Colon (tissue), 2 donors: ENCODE measurements at regions not wholly inside any gene's neighbourhood (a gene's known extent, or its start where the extent isn't known, plus 50 kb on each side); places are given as distances from the start of the nearest gene placed in this dataset.
"Not testable (repeated sequence)": the region's sequence is repeated elsewhere in the genome, so short reads cannot be mapped to it uniquely, and the experiment has no call there.

ENCODE experiments used
- FAIRE-seq: peaks from 2 replicates; lab custom pipeline; 2012; peaks lifted over from hg19 to GRCh38; lab: Jason Lieb, UNC
- donor health status: control.
- donor health status: control.

DNA sequence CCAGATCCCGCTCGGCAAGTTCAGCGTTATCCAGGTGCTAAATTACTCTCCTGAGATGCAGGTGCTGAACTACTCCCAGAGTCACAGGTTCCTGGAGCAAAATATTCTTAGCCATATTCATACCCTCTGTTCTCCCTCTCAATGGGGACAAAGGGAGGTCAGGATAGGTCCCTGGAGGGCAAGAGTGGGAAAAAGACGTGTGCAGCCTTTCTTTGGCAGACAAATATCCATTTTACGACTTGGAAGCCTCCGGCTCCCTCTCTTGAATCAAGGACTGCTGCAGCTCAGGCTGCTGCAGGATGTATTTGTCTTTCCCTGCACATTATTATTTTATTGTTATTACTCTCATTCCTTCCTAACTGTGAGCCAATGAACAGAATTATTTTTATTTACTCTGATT lies 590.2 kb downstream of the NR2F1-AS1 start:
- no peak for FAIRE-seq

DNA sequence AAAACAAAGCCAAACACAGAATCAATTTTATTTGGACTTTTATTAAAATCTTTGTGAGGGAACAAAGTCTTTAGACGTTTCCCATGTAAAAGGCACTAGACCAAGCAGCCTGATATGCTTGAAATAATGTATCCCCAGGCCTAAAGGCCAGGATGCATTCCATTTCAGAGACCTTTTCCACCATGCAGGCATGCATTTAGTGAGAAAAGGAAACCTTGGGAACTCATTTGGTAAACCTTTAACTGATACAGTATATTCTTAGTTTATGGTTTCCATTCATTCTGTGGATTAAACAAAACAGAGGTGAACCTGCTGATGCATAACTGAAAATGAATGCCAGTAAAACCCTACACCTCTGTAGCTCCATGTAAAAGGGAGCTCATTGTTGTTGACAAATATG lies 600.0 kb downstream of the NR2F1-AS1 start:
- FAIRE-seq: no peak

DNA sequence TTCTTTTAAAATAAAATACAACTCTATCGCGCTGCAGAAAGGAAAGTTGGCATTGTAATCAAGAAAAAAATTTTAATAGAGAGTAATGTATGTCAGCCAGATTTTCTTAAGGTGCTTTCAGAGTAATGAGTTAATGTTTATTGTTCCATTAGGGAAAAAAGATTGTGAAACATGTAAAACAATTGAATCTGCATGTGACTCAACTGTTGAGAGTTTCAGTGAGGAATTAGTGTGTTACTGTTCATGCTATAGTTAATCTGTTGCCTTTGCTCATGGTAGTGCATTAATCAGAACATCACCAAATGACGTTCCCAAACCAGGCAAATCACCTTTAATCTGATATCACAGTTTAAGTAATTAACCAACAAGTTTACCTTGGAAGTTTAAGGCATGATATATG lies 600.5 kb downstream of the NR2F1-AS1 start:
- no peak for FAIRE-seq

DNA sequence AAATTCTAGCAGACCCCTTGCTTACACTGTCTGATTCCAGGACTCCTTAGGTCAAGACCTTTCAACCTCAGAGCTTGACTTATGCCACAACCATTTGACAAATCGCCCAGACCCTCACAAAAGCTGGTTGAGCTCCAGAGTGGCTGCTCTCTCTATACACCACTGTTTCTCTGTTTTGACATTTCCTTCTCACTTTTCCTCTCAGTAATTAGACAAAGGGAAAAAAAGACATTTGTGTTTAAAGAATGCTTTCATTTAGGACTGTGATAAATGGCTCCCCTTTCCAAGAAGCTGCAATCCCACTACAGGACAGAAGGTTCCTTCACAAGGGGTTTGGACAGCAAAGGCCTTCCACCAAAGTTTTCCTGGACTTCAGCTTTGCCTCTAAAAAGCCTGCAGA lies 601.3 kb downstream of the NR2F1-AS1 start:
- no peak for FAIRE-seq

DNA sequence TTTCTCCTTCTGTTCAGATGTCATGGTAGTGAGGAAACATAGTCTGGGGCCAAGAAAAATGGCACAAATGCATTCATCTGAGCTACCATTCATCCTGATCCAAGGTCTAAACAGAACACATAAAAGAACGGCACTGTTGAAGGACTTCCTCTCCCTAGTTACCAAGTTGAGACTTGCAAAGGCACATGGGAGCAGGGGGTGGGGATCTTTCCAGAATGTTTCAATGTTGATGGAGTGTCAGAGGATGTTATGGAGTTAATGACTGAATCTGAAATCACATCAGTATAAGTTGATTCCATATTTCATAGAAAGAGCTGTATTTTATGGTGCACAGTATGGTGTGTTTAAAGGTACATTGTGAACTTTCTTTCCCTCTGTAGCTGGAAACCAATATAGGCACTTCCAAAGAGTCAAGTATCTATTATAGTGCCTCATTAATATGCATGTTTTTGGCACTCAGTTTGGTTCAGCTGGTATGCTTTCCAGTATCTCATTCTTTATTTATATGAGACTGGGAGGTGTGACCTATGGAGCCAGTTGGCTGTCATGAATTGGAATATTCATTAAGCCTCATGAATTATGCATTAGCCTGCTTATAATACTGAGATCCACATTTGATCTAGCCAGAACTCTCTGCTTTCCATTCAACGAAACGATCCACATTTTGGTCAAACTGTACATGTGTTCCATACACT lies 603.0 kb downstream of the NR2F1-AS1 start:
- FAIRE-seq: no peak

DNA sequence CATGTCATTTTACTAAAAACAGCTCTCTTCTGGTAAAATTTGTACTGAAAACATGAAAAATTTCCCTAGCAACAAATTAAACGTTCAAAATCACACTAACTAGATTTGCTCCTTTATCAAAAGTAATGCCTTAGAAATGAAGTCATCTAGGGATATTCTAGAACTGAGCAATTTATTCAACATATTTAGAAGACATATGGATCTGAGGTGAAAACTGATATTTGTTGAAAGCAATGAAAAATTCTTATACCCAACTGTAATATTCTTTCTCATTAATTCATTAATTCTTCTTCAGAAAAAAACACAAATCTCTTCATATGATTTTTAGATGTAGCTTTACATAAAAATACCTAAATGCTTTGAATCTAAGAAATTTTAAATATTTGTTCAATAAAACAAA lies 604.9 kb downstream of the NR2F1-AS1 start:
- no peak for FAIRE-seq

DNA sequence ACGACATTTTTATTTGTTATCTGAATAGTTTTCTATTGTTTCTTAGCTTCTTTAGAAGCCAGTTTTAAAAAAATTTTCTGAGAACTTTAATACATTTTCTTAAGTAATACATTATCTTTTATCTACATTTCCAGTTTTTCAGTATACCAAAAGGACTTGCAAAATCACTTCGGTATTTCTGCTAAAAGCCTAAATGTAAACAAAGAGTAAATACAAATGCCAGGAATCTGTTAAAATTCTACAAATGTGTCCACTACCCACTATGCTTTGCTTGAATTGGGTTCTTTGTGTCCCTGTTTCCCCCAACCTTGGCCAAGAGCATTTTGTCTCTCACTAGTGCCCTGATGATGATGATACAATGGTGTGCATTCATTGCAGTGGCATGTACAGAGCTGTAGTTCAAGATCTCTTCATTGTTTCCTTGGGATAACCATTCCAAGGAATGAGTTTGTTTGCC lies 611.2 kb downstream of the NR2F1-AS1 start:
- no peak for FAIRE-seq

DNA sequence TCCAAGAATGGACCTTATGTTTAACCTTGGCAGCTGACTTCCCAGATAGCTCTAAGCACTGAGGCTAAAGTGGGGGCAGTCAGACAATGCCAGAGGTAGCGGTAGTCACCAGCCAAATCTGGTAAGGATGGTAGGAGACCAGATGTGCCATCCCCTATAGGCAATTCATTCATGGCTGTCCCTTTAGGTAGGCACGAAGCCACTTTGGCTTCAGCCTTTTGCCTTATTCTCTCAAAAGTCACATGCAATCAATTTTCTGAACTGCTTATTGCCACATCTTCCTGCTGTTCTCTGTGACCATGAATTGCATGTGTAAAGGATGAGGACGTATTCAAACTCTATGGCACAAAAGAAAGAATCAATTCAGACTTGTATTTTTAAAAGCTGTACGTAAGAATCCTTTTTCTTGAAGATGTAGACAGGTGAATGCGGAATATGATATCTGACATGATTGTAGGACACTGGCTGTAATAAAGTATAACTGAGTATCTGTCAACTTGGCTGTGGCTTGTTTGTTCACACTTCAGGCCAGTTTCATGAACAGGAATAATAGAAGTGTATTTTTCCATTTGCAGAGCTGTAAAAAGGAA lies 611.7 kb downstream of the NR2F1-AS1 start:
- FAIRE-seq: no peak

DNA sequence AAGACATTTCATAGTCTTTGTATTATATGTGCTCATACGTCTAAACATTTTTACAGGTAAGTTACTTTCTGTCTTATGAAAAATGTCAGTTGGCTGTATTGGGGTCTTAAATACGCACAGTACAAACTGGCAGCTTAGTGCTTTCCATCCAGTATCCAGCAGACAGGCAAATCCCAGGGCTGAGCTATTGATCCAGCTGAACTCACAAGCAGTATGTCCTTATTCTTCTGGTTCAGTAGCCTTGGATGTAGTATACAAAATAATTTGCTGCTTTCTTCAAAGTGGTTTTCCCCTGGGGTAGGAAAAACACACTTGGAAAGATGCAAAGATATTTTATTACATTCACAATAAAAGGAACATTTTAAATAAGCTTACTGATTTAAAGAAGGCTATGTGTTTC lies 617.2 kb downstream of the NR2F1-AS1 start:
- no peak for FAIRE-seq

DNA sequence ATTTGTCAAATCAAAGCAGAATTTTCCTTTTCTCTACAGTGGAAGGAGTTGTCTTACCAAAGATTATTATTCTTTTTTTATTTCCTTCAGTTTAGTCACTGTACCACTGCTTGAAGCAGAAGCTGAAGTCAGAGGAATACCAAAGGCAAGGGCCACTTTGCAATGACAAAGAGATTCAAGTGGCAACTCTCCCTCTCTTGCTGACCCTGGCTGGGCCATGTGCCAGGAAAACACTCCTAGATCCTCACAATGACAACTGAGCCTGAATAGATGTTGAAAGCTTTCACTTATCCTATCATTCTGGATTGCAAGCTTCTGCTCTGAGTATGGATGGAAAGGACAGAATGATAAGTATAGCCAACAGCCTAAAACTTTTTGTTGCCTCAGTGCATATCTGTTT lies 618.3 kb downstream of the NR2F1-AS1 start:
- no peak for FAIRE-seq

DNA sequence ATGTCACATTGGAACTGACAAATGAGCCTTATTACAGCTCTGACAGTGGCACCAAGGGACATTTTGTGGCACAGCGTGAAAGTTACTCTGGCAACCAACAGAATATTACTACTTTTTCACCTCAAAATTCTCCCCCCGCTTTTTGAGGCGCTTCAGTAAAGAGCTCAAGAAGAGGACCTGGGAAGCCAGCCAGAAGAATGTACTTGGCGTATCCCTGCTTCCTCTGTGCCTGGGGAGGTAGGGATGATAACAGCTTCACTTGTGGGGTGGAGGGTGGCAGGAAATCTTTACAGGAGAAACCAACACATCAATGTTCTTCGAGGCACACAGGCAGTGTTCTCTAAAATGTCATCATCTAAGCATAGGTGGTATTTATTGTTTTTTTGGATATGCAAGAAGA lies 624.1 kb downstream of the NR2F1-AS1 start:
- no peak for FAIRE-seq

DNA sequence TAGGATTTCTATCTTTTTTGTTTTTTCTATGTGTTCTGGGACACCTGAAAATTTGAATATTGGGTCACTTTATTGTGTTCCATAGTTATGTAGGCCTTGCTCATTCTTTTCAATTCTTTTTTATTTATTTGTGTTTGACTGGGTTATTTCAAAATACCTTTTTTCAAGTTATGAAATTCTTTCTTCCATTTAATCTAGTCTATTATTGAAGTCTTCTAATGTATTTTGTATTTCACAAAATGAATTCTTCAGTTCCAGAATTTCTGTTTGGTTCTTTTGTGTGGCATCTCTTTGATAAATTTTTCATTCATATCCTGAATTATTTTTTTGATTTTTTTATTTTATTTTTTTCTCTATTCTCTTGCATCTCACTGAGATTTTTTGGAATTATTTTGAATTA lies 628.8 kb downstream of the NR2F1-AS1 start:
- peak; percentile 77 for FAIRE-seq

DNA sequence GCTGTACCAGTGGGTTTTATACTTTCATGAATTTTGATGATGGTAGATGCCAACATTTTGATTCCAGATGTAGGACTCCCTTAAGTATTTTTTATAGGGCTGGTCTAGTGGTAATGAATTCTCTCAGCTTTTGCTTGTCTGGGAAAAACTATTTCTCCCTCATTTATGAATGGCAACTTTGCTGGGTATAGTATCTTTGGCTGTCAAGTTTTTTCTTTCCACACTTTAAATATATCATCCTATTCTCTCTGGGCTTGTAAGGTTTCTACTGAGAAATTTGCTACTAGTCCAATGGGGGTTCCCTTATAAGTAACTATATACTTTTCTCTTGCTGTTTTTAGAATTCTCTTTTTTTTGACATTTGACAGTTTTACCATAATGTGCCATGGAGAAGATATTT lies 629.3 kb downstream of the NR2F1-AS1 start:
- no peak for FAIRE-seq

DNA sequence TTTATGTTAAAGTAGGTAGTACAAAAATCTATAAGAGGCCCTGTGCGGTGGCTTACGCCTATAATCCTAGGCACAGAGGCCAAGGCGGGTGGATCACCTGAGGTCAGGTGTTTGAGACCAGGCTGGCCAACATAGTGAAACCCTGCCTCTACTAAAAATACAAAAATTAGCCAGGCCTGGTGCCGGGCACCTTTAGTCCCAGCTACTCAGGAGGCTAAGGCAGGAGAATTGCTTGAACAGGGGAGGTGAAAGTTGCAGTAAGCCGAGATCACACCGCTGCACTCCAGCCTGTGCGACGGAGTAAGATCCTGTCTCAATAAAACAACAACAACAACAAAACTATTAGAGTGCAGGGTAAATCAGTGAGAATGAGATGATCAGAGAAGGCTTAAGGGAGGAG lies 634.5 kb downstream of the NR2F1-AS1 start:
- FAIRE-seq: no peak

DNA sequence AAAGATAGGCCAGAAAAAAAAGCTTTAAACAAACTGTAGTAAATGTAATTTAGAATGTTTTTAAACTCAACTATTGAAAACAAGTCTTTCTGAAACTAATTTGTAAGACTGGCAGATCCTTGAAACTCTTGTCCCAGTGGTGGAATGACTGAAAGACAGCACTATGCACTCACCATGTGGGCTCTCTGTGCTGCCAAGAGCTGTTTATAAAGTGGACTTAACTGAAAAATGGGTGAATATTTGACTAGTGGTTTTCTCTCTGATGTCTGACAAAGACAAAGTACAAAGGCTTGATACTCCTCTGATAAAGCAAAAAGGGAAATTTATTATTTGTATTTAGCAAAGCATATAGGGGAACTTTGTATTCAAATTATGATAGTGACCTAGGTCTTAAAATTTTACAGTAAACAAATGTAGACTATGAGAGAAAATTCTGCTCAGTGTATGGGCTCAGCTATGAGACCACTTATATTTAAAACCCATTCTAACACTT lies 635.4 kb downstream of the NR2F1-AS1 start:
- no peak for FAIRE-seq

DNA sequence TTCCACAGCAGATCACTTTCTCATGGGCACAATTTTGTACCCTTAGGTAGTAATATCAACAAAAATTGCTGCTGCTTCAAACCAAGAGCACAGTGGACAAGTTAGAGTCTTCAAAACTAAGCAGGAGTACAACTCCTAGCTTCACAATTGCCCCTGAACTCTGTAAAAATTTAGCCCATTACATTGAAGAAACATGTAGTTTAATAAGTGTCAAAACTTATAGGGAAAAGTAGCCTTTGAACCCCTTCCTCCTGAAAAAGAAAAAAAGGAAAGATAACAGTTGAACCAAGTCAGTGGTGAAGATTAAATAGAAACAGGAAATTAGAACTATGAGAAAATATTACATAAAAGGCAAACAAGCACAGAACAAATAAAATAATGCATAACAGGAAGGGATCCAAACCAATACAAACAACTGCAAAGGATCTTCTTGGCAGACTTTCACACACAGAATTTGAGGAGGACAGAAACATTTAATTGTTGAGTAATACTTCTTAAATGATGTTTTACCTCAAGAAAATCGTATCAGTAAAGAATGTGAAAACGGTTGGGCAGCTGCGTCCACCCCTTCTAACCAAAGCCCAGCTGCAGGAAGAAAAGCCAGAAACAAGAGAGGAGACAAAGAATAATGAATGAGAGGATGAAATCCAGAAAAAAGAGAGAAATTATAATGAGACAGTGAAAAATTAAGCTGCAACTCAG lies 636.0 kb downstream of the NR2F1-AS1 start:
- FAIRE-seq: no peak

DNA sequence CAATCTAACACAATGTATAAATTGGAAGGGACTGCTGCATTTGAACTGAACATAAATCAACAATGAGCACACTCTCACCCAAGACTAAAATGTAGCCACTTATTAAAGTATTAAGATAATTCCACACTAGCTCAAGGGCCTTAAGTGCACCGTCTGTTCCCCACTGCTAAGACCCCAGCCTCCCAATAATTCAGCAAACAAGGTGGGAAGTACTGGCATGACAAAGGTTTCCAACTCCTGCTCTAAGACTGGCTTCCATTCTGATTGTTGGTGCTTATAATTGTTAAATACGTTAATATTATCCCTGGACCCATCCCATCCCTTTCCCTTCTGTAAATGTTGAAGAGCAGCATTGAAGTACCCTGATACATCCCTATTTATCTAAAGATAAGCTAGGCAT lies 636.7 kb downstream of the NR2F1-AS1 start:
- FAIRE-seq: no peak

DNA sequence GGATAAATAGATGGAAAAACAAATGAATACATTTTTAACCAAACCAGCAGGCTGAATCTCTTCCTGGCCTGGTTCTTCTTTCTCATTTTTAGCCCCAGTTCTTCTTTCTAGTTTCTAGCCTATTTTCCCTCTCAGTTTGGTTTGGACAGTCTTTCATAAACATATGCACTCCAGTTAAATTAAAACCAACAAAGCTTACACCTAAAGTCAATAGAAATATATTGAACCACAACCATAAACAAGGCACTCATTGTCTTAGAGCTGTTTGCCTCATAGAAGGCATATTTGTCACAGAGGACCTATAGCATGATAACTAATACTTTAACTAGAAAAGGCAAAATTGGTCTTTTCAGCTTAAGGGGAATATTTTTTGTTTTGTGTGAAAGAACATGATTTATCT lies 638.3 kb downstream of the NR2F1-AS1 start:
- no peak for FAIRE-seq

DNA sequence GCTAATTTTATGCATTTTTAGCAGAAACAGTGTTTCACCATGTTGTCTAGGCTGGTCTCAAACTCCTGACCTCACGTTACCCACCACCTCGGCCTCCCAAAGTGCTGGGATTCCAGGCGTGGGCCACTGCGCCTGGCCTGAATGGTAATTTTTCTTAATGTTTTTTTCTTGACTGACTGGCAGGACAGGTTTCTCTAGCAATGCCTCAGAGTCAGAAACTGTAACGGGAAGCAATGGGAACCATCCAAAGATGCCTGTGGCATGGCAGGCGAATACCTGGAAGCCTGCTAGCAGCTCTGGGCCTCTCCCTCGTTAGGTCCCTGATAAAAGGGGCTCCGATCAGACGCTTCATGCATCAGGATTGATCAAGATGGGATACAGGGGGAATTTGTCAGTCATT lies 639.2 kb downstream of the NR2F1-AS1 start:
- FAIRE-seq: no peak

DNA sequence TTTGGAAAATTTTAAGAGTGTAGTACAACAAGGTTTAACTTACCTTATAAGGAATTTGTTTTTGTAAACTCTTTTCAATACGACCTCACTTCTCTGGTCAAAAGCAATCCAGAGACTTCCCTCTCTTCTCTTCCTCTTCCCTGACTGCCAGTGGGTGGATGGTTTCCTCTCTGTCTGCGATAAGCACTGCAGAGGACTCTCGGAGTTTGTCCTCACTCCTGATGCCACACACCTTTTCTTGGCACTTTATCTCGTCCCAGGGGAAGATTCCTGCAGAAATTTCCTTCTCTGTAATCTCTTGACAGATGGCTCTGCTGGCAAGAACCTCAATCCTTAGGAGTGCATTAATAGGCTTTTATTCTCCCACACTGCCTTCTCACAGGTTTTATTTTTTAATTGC lies 641.6 kb downstream of the NR2F1-AS1 start:
- no peak for FAIRE-seq

DNA sequence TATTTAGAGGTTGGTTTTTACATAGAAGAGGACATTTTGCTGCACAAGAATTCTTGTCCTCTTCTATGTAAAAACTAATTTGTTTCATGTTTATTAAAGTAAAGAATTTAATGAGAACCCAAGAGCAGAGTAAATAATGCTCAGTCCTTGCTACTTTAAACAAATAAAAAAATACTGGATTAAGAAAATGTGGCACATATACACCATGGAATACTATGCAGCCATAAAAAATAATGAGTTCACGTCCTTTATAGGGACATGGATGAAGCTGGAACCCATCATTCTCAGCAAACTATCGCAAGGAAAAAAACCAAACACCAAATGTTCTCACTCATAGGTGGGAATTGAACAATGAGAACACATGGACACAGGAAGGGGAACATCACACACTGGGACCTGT lies 643.6 kb downstream of the NR2F1-AS1 start:
- FAIRE-seq: not testable (repeated sequence)

DNA sequence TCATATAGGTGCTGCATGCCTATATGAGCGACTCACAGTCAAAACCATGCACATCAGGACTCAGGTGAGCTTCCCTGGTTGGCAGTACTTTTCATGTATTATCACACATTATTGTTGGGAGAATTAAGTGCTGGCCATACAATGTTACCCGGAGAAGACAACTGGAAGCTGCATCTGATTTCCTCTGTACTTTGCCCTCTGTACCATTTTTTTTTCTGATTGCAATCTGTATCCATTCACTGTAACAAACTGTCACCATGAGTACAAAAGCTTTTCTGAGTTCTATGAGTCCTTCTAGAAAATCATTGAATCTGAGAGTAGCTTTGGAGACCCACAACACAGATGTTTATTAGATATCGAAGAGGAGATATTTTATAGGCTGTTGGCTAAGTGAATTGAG lies 651.0 kb downstream of the NR2F1-AS1 start:
- no peak for FAIRE-seq

DNA sequence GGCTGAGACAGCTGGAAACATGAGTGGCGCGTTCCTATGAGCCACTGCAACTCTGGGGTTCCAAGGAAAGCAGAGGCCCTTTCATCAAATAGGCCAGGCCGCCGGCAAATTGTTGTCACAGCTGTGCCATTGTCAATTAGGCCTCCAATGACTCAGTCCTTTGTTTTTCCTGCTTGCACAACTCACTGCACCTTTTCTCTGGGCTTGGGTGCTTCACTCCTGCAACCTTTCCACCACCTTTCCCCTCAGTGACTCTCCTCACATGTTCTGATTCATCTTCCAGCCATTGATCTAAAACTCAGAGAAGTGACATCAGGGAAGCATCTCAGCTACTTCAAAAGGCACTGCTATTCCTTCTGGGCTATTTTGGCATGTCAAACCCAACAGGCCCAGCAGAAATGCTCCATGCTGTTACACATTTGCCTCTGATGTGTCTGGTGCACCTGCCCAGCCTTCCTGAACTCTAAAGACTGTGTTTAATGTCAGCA lies 653.7 kb downstream of the NR2F1-AS1 start:
- FAIRE-seq: no peak
